ENCODE measurements at regions not wholly inside any gene's neighbourhood (a gene's known extent, or its start where the extent isn't known, plus 50 kb on each side); places are given as distances from the start of the nearest gene placed in this dataset.

GRCh38 chr14:58836303-58836974 lies 198.7 kb downstream of the DACT1 start:
- H3K4me3 Mint-ChIP-seq: no peak overlapping the region

More at GRCh38 chr14:58836303-58836974, 198.7 kb downstream of the DACT1 start:
- Histone ChIP-seq H3K4me2 (ENCODE audit: insufficient read depth, insufficient read length, low read length) (no peak overlapping the region), H3K23ac (ENCODE audit: insufficient read length, low read depth, low read length) (no peak overlapping the region), H3K79me2 (ENCODE audit: insufficient read depth, low read length) (no peaks in the 10 kb centered on the region), H3K14ac (ENCODE audit: insufficient read depth, low read length) (no peak overlapping the region), H2BK5ac (ENCODE audit: insufficient read length, low read length) (no peak overlapping the region), H4K91ac (ENCODE audit: insufficient read length, low read depth, low read length) (no peak overlapping the region), H3K9ac (ENCODE audit: extremely low read depth, insufficient read length, low read length) (no peak overlapping the region), H3K23me2 (ENCODE audit: insufficient read length, low read depth, low read length, poor library complexity, severe bottlenecking) (no peaks in the 10 kb centered on the region), H2BK15ac (ENCODE audit: low read depth, low read length) (no peak overlapping the region), H2AK5ac (ENCODE audit: insufficient read length, low read length) (no peak overlapping the region), H4K8ac (replicated peaks; ENCODE audit: insufficient read length, low read depth, low read length) (no peak overlapping the region), H3K56ac (ENCODE audit: insufficient read length, low read depth, low read length) (no peak overlapping the region), H3K4me1 (ENCODE audit: insufficient read depth, low read length) (no peaks in the 10 kb centered on the region), H2BK120ac (ENCODE audit: low read depth, low read length, poor library complexity, severe bottlenecking) (no peak overlapping the region), H2AFZ (ENCODE audit: low read length) (no peak overlapping the region), H2BK20ac (ENCODE audit: low read depth, low read length, poor library complexity, severe bottlenecking) (no peak overlapping the region), H3K4ac (ENCODE audit: low read depth, low read length) (no peak overlapping the region), H3T11ph (ENCODE audit: low read length) (no peak overlapping the region), H2BK12ac (ENCODE audit: insufficient read length, low read depth, low read length) (no peak overlapping the region), H3K79me1 (ENCODE audit: insufficient read depth, low read depth, low read length, poor library complexity, severe bottlenecking) (no peaks in the 10 kb centered on the region), H4K20me1 (ENCODE audit: control insufficient read depth, insufficient read depth, insufficient read length) (no peaks in the 10 kb centered on the region), H3K27me3 (ENCODE audit: insufficient read depth, low read length) (no peaks in the 10 kb centered on the region), H3K9me3 (ENCODE audit: control insufficient read depth, low read depth, low read length) (no peaks in the 10 kb centered on the region), H4K5ac (ENCODE audit: insufficient read length, low read depth, low read length) (no peak overlapping the region), H3K27ac (ENCODE audit: insufficient read length, low read depth, low read length) (no peak overlapping the region), H3K18ac (ENCODE audit: insufficient read length, low read depth, low read length) (no peak overlapping the region)
- Mint-ChIP-seq H3K36me3 (ENCODE audit: insufficient read depth in 1 of 3, low read depth in 3 of 3) (peaks cover 0 to 9% (median 3%) of the 10 kb centered on the region in 3 experiments; a peak in 5 of 7 replicates), H3K4me1 (peaks cover 0 to 6% of the 10 kb centered on the region in 2 experiments; a peak in 2 of 4 replicates), H3K27me3 (ENCODE audit: low read depth) (no peaks in the 10 kb centered on the region), H3K9me3 (peaks cover 4 to 6% of the 10 kb centered on the region in 2 experiments; a peak in 4 of 5 replicates), H3K27ac (no peak overlapping the region)
- TF ChIP-seq, protein P1, sequence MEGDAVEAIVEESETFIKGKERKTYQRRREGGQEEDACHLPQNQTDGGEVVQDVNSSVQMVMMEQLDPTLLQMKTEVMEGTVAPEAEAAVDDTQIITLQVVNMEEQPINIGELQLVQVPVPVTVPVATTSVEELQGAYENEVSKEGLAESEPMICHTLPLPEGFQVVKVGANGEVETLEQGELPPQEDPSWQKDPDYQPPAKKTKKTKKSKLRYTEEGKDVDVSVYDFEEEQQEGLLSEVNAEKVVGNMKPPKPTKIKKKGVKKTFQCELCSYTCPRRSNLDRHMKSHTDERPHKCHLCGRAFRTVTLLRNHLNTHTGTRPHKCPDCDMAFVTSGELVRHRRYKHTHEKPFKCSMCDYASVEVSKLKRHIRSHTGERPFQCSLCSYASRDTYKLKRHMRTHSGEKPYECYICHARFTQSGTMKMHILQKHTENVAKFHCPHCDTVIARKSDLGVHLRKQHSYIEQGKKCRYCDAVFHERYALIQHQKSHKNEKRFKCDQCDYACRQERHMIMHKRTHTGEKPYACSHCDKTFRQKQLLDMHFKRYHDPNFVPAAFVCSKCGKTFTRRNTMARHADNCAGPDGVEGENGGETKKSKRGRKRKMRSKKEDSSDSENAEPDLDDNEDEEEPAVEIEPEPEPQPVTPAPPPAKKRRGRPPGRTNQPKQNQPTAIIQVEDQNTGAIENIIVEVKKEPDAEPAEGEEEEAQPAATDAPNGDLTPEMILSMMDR (conservative IDR thresholded peaks at IDR 0.05): no peak
- WGBS (ENCODE audit: extremely low coverage, insufficient read length, low lambda C conversion rate): no CpG with 5 or more reads among the region's 1 CpG
- no peak for DNase-seq
